GM04504 (cell line): ENCODE measurements at regions not wholly inside any gene's neighbourhood (a gene's known extent, or its start where the extent isn't known, plus 50 kb on each side); places are given as distances from the start of the nearest gene placed in this dataset.

Source experiments
- DNase-seq: peaks from one replicate; pipeline ENCODE4 v3.0.0-alpha.2; 2012; ENCODE audit warnings: low read depth

- peak; percentile 8 for DNase-seq
These were observed 51.9 kb upstream of the USP47 start for GRCh38 chr11:11789735-11790369.

GRCh38 chr11:11788063-11788710 is 53.6 kb upstream of the USP47 start:
- DNase-seq, result no peak

DNA sequence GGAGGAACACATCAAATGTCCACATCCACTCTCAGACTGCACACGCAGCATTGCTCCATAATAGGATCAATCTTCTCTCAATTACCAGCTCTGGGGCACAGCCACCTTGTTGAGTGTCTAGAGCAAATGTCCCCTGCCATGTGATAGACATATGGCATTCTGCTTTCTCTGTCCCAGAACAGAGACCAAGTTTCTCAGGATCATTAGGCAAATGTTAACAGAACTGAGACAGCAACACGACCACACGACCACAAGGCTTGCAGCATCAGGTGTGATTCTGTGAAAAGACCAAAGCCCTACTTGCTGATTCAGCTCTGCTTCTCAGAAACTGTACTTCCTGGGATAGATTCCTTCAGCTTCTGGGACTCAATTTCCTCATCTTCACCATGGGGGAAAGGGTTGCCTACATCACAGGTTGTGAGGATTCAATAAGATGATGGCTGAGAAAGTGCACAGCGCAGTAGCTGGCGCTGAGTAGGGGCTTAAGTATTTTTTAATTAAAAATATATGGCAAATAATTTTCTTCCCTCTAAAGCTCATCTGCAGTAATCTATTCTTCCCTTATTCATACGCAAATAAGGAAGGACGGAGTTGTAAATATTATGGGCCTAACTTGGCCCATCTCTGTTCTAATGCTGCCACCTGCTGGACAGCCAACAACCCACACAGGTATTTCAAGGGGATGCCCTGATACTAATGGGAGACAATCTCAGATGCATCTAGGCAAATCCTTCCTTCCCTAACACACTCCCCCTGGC is 54.3 kb upstream of the USP47 start:
- peak; percentile 49 for DNase-seq

GRCh38 chr11:11786771-11787170 is 55.0 kb upstream of the USP47 start:
- DNase-seq, result no peak

GRCh38 chr11:11786234-11786633 is 55.5 kb upstream of the USP47 start:
- DNase-seq, result no peak

- DNase-seq, result no peak
These were observed 59.2 kb upstream of the USP47 start for GRCh38 chr11:11782532-11783110.

DNA sequence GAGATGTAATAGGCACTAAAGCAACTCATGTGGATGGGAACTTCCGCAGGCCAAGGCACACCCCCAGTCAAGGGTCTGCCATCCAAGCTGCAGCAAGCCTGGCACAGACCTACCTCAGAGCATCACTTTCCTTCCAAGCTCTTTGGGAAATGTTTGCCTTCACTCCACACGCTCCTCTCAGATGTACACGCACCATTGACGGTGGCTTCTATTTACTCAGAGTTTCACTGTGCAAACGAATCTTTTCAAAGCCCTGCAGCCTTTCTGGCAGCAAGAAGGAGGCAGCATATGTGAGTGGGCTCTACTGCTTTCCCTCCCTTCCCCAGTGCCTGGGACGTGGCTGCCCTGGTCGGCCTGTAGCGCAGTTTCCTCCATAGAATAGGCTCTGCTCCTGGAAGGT is 60.9 kb upstream of the USP47 start:
- DNase-seq, result no peak

DNA sequence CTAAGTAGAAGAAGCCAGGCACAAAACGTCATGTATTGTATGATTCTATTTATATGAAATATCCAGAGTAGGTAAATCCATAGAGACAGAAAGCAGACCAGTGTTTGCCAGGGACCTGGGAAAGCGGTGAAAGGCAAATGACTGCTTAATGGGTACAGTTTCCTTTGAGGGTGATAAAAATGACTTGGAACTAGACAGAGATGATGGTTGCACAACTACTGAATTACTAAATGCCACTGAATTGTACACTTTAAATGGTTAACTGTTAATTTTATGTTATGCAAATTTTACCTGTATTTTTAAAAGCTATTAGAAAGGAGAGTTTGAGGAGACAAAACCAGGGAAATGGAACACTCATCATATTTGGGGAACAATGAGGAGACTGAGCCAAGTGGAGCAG is 61.8 kb upstream of the USP47 start:
- no peak for DNase-seq

- DNase-seq, result no peak
These were observed 63.9 kb upstream of the USP47 start for GRCh38 chr11:11777897-11778296.

GRCh38 chr11:11776714-11777113 is 65.1 kb upstream of the USP47 start:
- no peak for DNase-seq

DNA sequence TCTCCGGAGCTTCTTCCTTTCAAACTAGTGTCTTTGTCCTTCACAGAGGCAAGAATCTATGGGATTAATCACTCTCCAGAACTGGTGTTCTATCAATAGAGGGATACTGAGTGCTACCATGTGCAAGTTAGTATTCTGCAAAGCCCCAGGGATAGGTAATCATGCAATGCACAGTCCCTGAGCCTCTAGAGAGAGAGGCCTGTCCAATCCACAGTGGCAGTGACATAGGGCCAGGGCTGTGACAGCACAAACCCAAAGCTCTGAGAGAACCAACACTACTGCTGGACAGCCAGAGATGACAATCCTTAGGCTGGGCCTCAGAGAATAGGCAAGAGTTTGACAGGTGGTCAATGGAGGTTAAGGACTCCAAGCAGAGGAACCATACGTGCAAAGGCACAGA is 66.8 kb upstream of the USP47 start:
- DNase-seq, result no peak

GRCh38 chr11:11772865-11773515 is 68.8 kb upstream of the USP47 start:
- DNase-seq, result no peak

- DNase-seq, result no peak
These were observed 70.8 kb upstream of the USP47 start for GRCh38 chr11:11770921-11771486.

GRCh38 chr11:11770296-11770695 is 71.5 kb upstream of the USP47 start:
- no peak for DNase-seq

GRCh38 chr11:11769782-11770181 is 72.0 kb upstream of the USP47 start:
- no peak for DNase-seq

DNA sequence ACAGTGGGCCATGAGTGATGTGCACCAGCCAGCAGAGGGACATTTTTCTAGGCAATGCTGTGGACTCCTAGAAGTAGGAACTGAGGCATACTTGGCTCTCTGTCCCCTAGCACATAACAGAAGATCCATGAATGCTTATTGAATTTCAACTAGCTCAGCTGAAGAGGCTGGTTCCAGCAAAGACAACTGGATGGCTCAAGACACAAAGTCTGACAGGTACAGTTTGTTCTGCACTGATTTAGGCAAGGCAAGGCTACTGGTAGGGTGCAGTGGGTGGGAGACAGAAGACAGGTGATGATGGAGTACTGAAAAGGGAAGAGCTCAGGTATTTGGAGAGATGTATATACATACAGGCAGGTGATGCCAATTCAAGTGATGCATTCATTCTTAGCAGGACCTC is 72.4 kb upstream of the USP47 start:
- no peak for DNase-seq

DNA sequence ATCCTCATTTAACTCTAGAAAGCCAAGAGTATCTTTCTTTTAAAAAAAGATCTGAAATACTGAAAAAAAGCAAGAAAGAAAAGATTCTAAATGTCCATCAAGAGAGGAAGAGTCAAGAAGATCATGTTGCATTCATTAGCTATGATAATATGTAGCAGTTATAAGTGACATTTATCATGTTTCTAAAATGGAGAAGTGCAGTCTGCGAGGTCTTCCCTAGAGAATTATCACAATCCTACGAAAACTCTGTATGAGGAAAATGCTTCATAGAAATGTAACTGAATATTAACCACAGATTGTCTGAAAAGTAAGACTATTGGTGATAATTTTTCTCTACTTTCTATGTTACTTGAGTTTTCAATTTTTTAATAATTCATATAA is 77.4 kb upstream of the USP47 start:
- DNase-seq, result no peak

GRCh38 chr11:11763796-11764422 is 77.9 kb upstream of the USP47 start:
- no peak for DNase-seq

- no peak for DNase-seq
These were observed 80.9 kb upstream of the USP47 start for GRCh38 chr11:11760838-11761237.

- DNase-seq, result no peak
These were observed 83.1 kb upstream of the USP47 start for GRCh38 chr11:11758603-11759196.

DNA sequence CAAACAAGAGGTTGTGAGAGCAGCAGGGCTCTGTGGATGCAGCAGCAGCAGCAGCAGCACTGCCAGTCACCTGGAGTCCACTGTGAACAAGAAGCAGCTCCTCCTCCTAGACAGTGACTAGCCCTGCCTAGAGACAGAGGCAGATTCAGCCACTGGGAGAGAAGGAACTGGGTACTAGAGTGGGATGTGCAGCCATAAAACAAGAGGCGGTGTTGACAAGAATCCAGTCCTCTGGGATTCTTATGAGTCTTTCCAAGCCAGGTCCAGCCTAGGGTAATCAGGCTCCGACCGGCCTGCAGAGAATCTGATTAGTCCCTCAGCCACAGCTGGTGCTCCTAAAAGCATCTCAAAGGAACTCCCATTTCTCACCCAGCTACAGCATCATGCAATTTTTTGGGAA is 83.9 kb upstream of the USP47 start:
- DNase-seq, result no peak
